IPS-18a (cell line): ENCODE measurements at regions not wholly inside any gene's neighbourhood (a gene's known extent, or its start where the extent isn't known, plus 50 kb on each side); places are given as distances from the start of the nearest gene placed in this dataset.
"Not testable (repeated sequence)": the region's sequence is repeated elsewhere in the genome, so short reads cannot be mapped to it uniquely, and the experiment has no call there.

Experiments
- H3K27ac ChIP-seq: one replicate; pipeline ENCODE4 v1.5.1; 2013; ENCODE audit warnings: low read length
- H3K27me3 ChIP-seq: one replicate; pipeline ENCODE4 v1.6.1; 2013; ENCODE audit warnings: mild to moderate bottlenecking, low read length; ENCODE audit not compliant: control insufficient read depth, insufficient read depth
- H3K36me3 ChIP-seq: one replicate; pipeline ENCODE4 v1.6.1; 2013; ENCODE audit warnings: low read depth, low read length; ENCODE audit not compliant: control insufficient read depth
- H3K4me1 ChIP-seq: one replicate; pipeline ENCODE4 v1.6.1; 2013; ENCODE audit warnings: low read depth, low read length; ENCODE audit not compliant: control insufficient read depth
- H3K4me3 ChIP-seq: one replicate; pipeline ENCODE4 v1.5.1; 2013; ENCODE audit warnings: low read length
- H3K9ac ChIP-seq: one replicate; pipeline ENCODE4 v1.6.1; 2013; ENCODE audit warnings: mild to moderate bottlenecking, low read length, moderate library complexity
- H3K9me3 ChIP-seq: one replicate; pipeline ENCODE4 v1.6.1; 2013; ENCODE audit warnings: low read depth, low read length; ENCODE audit not compliant: control insufficient read depth

GRCh38 chr2:21376864-21377263 is 253.1 kb downstream of the TDRD15 start:
- no peaks in the 10 kb centered on the region for H3K36me3 ChIP-seq
- H3K4me1 ChIP-seq, result no peaks in the 10 kb centered on the region
- H3K9me3 ChIP-seq, result no peaks in the 10 kb centered on the region
- H3K27me3 ChIP-seq, result no peaks in the 10 kb centered on the region
- no peak overlapping the region for H3K9ac ChIP-seq
- no peak overlapping the region for H3K4me3 ChIP-seq
- no peak overlapping the region for H3K27ac ChIP-seq

GRCh38 chr2:21379140-21379539 is 255.4 kb downstream of the TDRD15 start:
- H3K27me3 ChIP-seq, result no peaks in the 10 kb centered on the region
- no peaks in the 10 kb centered on the region for H3K4me1 ChIP-seq
- H3K27ac ChIP-seq, result no peak overlapping the region
- no peaks in the 10 kb centered on the region for H3K36me3 ChIP-seq
- H3K9me3 ChIP-seq, result no peaks in the 10 kb centered on the region
- H3K4me3 ChIP-seq, result no peak overlapping the region
- no peak overlapping the region for H3K9ac ChIP-seq

GRCh38 chr2:21379668-21380067 is 255.9 kb downstream of the TDRD15 start:
- not testable (repeated sequence) for H3K9me3 ChIP-seq, H3K4me1 ChIP-seq, H3K9ac ChIP-seq, H3K27me3 ChIP-seq, H3K4me3 ChIP-seq, H3K27ac ChIP-seq, H3K36me3 ChIP-seq

- H3K9me3 ChIP-seq, result no peaks in the 10 kb centered on the region
- no peak overlapping the region for H3K9ac ChIP-seq
- H3K27me3 ChIP-seq, result no peaks in the 10 kb centered on the region
- no peaks in the 10 kb centered on the region for H3K36me3 ChIP-seq
- no peak overlapping the region for H3K27ac ChIP-seq
- H3K4me1 ChIP-seq, result no peaks in the 10 kb centered on the region
- no peak overlapping the region for H3K4me3 ChIP-seq
Measured at GRCh38 chr2:21381421-21381820, 257.7 kb downstream of the TDRD15 start.

- no peaks in the 10 kb centered on the region for H3K36me3 ChIP-seq
Measured at GRCh38 chr2:21382701-21383520, 259.1 kb downstream of the TDRD15 start.

GRCh38 chr2:21386666-21387065 is 262.9 kb downstream of the TDRD15 start:
- H3K9me3 ChIP-seq, result no peaks in the 10 kb centered on the region

More at GRCh38 chr2:21382701-21383520, 259.1 kb downstream of the TDRD15 start:
- Histone ChIP-seq H3K4me1 (no peaks in the 10 kb centered on the region), H3K9ac (no peak overlapping the region), H3K9me3 (no peaks in the 10 kb centered on the region), H3K4me3 (no peak overlapping the region), H3K27me3 (no peaks in the 10 kb centered on the region), H3K27ac (no peak overlapping the region)

GRCh38 chr2:21392649-21393048 is 268.9 kb downstream of the TDRD15 start:
- Histone ChIP-seq H3K27ac (no peak overlapping the region), H3K9ac (no peak overlapping the region)

More at GRCh38 chr2:21386666-21387065, 262.9 kb downstream of the TDRD15 start:
- no peaks in the 10 kb centered on the region for H3K36me3 ChIP-seq
- H3K4me1 ChIP-seq, result no peaks in the 10 kb centered on the region
- no peak overlapping the region for H3K4me3 ChIP-seq
- H3K27me3 ChIP-seq, result no peaks in the 10 kb centered on the region
- no peak overlapping the region for H3K9ac ChIP-seq
- no peak overlapping the region for H3K27ac ChIP-seq

GRCh38 chr2:21393173-21393572 is 269.4 kb downstream of the TDRD15 start:
- H3K4me3 ChIP-seq, result no peak overlapping the region
- H3K9ac ChIP-seq, result no peak overlapping the region
- no peaks in the 10 kb centered on the region for H3K9me3 ChIP-seq
- H3K27me3 ChIP-seq, result no peaks in the 10 kb centered on the region
- H3K27ac ChIP-seq, result no peak overlapping the region
- no peaks in the 10 kb centered on the region for H3K36me3 ChIP-seq
- H3K4me1 ChIP-seq, result no peaks in the 10 kb centered on the region

More at GRCh38 chr2:21392649-21393048, 268.9 kb downstream of the TDRD15 start:
- H3K36me3 ChIP-seq, result no peaks in the 10 kb centered on the region
- H3K4me1 ChIP-seq, result no peaks in the 10 kb centered on the region
- H3K9me3 ChIP-seq, result no peaks in the 10 kb centered on the region
- no peaks in the 10 kb centered on the region for H3K27me3 ChIP-seq
- H3K4me3 ChIP-seq, result no peak overlapping the region

GRCh38 chr2:21395366-21395765 is 271.6 kb downstream of the TDRD15 start:
- H3K36me3 ChIP-seq, result no peaks in the 10 kb centered on the region
- no peaks in the 10 kb centered on the region for H3K9me3 ChIP-seq
- no peak overlapping the region for H3K9ac ChIP-seq
- no peak overlapping the region for H3K4me3 ChIP-seq
- H3K27ac ChIP-seq, result no peak overlapping the region
- no peaks in the 10 kb centered on the region for H3K4me1 ChIP-seq
- no peaks in the 10 kb centered on the region for H3K27me3 ChIP-seq

GRCh38 chr2:21396252-21396651 is 272.5 kb downstream of the TDRD15 start:
- Histone ChIP-seq H3K36me3 (no peaks in the 10 kb centered on the region), H3K4me3 (no peak overlapping the region), H3K9ac (no peak overlapping the region), H3K9me3 (no peaks in the 10 kb centered on the region), H3K4me1 (no peaks in the 10 kb centered on the region), H3K27me3 (no peaks in the 10 kb centered on the region), H3K27ac (no peak overlapping the region)

- Histone ChIP-seq H3K36me3 (no peaks in the 10 kb centered on the region), H3K27me3 (no peaks in the 10 kb centered on the region), H3K27ac (no peak overlapping the region), H3K9ac (no peak overlapping the region), H3K9me3 (no peaks in the 10 kb centered on the region), H3K4me3 (no peak overlapping the region), H3K4me1 (no peaks in the 10 kb centered on the region)
Measured at GRCh38 chr2:21401022-21401698, 277.4 kb downstream of the TDRD15 start.

GRCh38 chr2:21404137-21404536 is 280.4 kb downstream of the TDRD15 start:
- Histone ChIP-seq H3K9me3 (no peaks in the 10 kb centered on the region), H3K36me3 (no peaks in the 10 kb centered on the region), H3K27me3 (no peaks in the 10 kb centered on the region), H3K9ac (no peak overlapping the region), H3K27ac (no peak overlapping the region), H3K4me1 (no peaks in the 10 kb centered on the region), H3K4me3 (no peak overlapping the region)
